Endothelial cell (in vitro differentiated cells): ENCODE measurements at regions not wholly inside any gene's neighbourhood (a gene's known extent, or its start where the extent isn't known, plus 50 kb on each side); places are given as distances from the start of the nearest gene placed in this dataset.

Source experiments
- DNase-seq: peaks from one replicate; pipeline ENCODE4 v3.0.0; 2021; ENCODE audit warnings: low spot score
- H3K27ac Mint-ChIP-seq: one replicate; pipeline ENCODE4 v1.8.0; 2021; ENCODE audit warnings: mixed read lengths, inconsistent platforms; ENCODE audit not compliant: unreplicated experiment
- H3K27me3 Mint-ChIP-seq: one replicate; pipeline ENCODE4 v1.8.0; 2021; ENCODE audit warnings: mild to moderate bottlenecking, moderate library complexity, mixed read lengths, inconsistent platforms; ENCODE audit not compliant: unreplicated experiment
- H3K36me3 Mint-ChIP-seq: one replicate; pipeline ENCODE4 v1.8.0; 2021; ENCODE audit warnings: mild to moderate bottlenecking, low read depth, mixed read lengths, inconsistent platforms; ENCODE audit not compliant: unreplicated experiment
- H3K4me1 Mint-ChIP-seq: one replicate; pipeline ENCODE4 v1.8.0; 2021; ENCODE audit warnings: mild to moderate bottlenecking, mixed read lengths, inconsistent platforms; ENCODE audit not compliant: unreplicated experiment
- H3K4me3 Mint-ChIP-seq: one replicate; pipeline ENCODE4 v1.8.0; 2021; ENCODE audit warnings: mild to moderate bottlenecking, mixed read lengths, inconsistent platforms; ENCODE audit not compliant: unreplicated experiment
- H3K9me3 Mint-ChIP-seq: one replicate; pipeline ENCODE4 v1.8.0; 2021; ENCODE audit warnings: mixed read lengths, inconsistent platforms; ENCODE audit not compliant: unreplicated experiment
- CTCF ChIP-seq: fragments of 200-600 bp; sonication (generic); IDR thresholded peaks from one replicate; pipeline ENCODE4 v1.5.0; 2021; ENCODE audit warnings: antibody characterized with exemption; ENCODE audit not compliant: unreplicated experiment

GRCh38 chr4:43316813-43317212, 424.3 kb downstream of the GRXCR1 start:
- Mint-ChIP-seq H3K4me1 (no peaks in the 10 kb centered on the region), H3K9me3 (no peaks in the 10 kb centered on the region), H3K27ac (no peak overlapping the region), H3K4me3 (no peak overlapping the region), H3K36me3 (peaks cover 3% of the 10 kb centered on the region), H3K27me3 (no peaks in the 10 kb centered on the region)
- DNase-seq = no peak
- no peak for TF ChIP-seq CTCF

- Mint-ChIP-seq H3K27me3 (no peaks in the 10 kb centered on the region), H3K9me3 (no peaks in the 10 kb centered on the region), H3K4me3 (no peak overlapping the region), H3K36me3 (no peaks in the 10 kb centered on the region), H3K27ac (peak overlapping the region; percentile 22), H3K4me1 (peaks cover 20% of the 10 kb centered on the region)
- DNase-seq = no peak
- no peak for TF ChIP-seq CTCF
Measured at GRCh38 chr4:43325220-43325967, 432.9 kb downstream of the GRXCR1 start.

- no peak for TF ChIP-seq CTCF
- H3K9me3 Mint-ChIP-seq = no peaks in the 10 kb centered on the region
- no peak overlapping the region for H3K4me3 Mint-ChIP-seq
- peaks cover 6% of the 10 kb centered on the region for H3K4me1 Mint-ChIP-seq
- H3K36me3 Mint-ChIP-seq = no peaks in the 10 kb centered on the region
- no peak overlapping the region for H3K27ac Mint-ChIP-seq
- H3K27me3 Mint-ChIP-seq = no peaks in the 10 kb centered on the region
- DNase-seq = no peak
Measured at GRCh38 chr4:43330288-43330687, 437.8 kb downstream of the GRXCR1 start.

GRCh38 chr4:43331226-43332051, 438.9 kb downstream of the GRXCR1 start:
- Mint-ChIP-seq H3K9me3 (no peaks in the 10 kb centered on the region), H3K27ac (no peak overlapping the region), H3K27me3 (no peaks in the 10 kb centered on the region), H3K4me3 (no peak overlapping the region), H3K36me3 (no peaks in the 10 kb centered on the region), H3K4me1 (no peaks in the 10 kb centered on the region)
- TF ChIP-seq CTCF = no peak
- no peak for DNase-seq

GRCh38 chr4:43332052-43332425, 439.5 kb downstream of the GRXCR1 start:
- H3K4me3 Mint-ChIP-seq = no peak overlapping the region
- no peaks in the 10 kb centered on the region for H3K27me3 Mint-ChIP-seq
- DNase-seq = no peak
- no peaks in the 10 kb centered on the region for H3K4me1 Mint-ChIP-seq
- no peak overlapping the region for H3K27ac Mint-ChIP-seq
- H3K9me3 Mint-ChIP-seq = no peaks in the 10 kb centered on the region
- no peak for TF ChIP-seq CTCF
- H3K36me3 Mint-ChIP-seq = no peaks in the 10 kb centered on the region
